Fibroblast of peridontal ligament (primary cell): ENCODE measurements at regions not wholly inside any gene's neighbourhood (a gene's known extent, or its start where the extent isn't known, plus 50 kb on each side); places are given as distances from the start of the nearest gene placed in this dataset.
"Not testable (repeated sequence)": the region's sequence is repeated elsewhere in the genome, so short reads cannot be mapped to it uniquely, and the experiment has no call there.

Experiments
- DNase-seq: peaks from one replicate; pipeline ENCODE4 v3.0.0-alpha.2; 2010; ENCODE audit errors: extremely low read depth

- not testable (repeated sequence) for DNase-seq
These were observed 309.6 kb downstream of the SPATA31A1 start for GRCh38 chr9:39665020-39665419.

GRCh38 chr9:39674437-39675210 lies 319.2 kb downstream of the SPATA31A1 start:
- DNase-seq = not testable (repeated sequence)

- not testable (repeated sequence) for DNase-seq
These were observed 319.7 kb downstream of the SPATA31A1 start for GRCh38 chr9:39675211-39675553.

GRCh38 chr9:39678534-39679263 lies 323.2 kb downstream of the SPATA31A1 start:
- DNase-seq = not testable (repeated sequence)

DNA sequence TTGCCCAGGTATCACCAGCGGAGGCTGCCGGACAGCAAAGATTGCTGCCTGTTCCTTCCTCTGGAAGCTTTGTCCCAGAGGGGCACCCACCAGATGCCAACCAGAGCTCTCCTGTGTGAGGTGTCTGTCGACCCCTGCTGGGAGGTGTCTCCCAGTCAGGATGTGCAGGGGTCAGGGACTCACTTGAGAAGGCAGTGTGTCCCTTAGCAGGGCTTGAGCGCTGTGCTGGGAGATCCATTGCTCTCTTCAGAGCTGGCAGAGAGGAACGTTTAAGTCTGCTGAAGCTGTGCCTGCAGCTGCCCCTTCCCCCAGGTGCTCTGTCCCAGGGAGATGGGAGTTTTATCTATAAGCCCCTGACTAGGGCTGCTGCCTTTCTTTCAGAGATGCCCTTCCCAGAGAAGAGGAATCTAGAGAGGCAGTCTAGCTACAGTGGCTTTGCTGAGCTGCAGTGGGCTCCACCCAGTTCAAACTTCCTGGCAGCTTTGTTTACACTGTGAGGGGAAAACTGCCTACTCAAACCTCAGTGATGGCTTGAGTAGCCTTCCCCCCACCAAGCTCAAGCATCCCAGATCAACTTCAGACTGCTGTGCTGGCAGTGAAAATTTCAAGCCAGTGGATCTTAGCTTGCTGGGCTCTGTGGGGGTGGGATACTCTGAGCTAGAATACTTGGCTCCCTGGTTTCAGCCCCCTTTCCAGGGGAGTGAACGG lies 325.4 kb downstream of the SPATA31A1 start:
- DNase-seq = not testable (repeated sequence)

DNA sequence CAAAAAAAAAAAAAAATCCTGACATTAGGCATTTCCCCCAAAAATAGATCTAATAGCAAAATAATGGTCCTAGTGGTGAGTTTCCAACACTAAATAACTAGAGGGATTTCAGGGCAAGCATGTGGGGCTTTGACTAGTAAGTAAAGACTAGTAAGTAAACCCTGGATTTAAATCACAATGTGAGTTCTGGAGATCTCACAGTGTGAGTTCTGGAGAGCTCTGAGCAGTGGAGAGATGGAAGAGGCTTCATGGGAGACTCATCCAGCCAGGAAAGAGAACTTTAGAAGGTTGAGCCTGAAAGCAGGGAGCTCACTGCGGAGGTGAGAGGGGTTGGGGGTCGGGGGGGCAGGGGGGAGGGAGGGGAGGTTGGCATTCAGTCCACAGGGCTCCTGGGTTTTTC lies 373.4 kb downstream of the SPATA31A1 start:
- DNase-seq = not testable (repeated sequence)

DNA sequence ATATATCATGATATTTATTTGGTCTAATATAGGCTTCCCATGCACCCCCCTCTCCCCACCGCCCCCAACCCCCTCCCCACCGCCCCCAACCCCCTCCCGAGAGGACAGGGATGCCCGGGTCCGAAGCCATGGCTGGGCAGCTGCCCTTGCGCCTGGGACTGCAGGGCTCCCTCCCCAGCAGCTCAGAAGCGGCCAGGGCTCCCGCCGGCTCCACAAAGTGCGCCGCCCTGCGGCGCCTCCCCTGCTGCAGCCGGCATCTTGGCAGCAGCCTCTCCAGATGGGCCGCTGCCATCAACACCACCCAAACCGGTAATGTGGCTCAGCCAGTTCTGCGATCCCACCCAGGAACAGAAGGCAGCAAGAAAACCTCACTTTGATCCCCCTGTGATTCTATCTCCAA lies 389.4 kb downstream of the SPATA31A1 start:
- not testable (repeated sequence) for DNase-seq

DNA sequence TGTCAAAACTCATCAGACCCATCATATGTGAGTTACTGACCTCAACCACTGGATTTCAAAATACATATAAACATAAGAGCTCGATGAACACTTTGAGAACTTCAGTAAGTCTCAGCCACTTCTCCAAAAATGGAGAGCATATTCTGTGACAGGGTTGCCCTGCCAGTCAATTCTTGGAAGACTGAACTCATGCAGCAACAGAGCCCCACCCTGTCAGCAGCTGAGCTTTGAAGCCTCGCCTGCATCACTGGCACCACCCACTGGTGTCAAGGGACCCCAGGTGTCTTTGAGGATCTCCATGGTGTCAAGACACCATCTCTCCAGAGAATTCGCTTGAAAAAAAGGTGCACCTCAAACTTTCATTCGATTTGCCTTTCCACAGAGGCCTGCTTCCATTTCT lies 420.1 kb downstream of the SPATA31A1 start:
- DNase-seq = not testable (repeated sequence)

GRCh38 chr9:39791356-39791755 lies 435.9 kb downstream of the SPATA31A1 start:
- DNase-seq = not testable (repeated sequence)

- not testable (repeated sequence) for DNase-seq
These were observed 442.5 kb downstream of the SPATA31A1 start for GRCh38 chr9:39797935-39798334.

DNA sequence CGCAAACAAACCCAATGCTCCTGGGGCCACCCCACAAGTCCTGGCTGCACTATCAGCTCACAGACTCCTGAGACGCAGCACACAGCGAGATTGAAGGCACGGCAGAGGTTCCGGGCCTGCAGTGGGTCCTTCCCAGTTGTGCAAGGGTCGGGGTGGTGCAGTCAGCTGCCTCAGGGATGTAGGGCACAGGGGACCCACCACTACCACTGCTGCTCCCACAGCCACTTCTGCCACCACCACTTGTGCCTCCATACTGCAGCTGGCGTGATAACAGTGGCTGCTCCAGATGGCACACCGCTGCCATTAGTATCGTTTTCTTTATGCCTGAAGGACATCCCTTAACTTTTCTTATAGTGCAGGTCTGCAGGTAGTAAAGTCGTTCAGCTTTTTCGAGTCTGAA lies 443.8 kb downstream of the SPATA31A1 start:
- DNase-seq = not testable (repeated sequence)

DNA sequence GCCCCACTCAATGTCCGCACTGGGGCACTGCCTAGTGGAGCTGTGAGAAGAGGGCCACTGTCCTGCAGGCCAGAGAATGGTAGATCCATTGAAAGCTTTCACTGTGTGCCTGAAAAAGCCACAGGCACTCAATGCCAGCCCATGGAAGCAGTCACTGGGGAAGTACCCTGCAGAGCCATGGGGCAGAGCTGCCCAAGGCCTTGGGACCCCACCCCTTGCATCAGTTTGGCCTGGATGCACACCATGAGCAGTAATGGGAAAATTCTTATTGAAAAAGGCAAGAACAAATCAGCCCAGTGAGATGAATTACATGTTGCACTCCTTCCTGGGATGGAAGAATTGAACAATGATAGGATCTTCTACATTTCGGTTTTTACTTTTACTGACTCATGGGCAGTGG lies 447.1 kb downstream of the SPATA31A1 start:
- not testable (repeated sequence) for DNase-seq

GRCh38 chr9:39809401-39810226 lies 454.1 kb downstream of the SPATA31A1 start:
- peak; percentile 6 for DNase-seq

- not testable (repeated sequence) for DNase-seq
These were observed 454.9 kb downstream of the SPATA31A1 start for GRCh38 chr9:39810401-39810800.

GRCh38 chr9:39811615-39812014 lies 456.1 kb downstream of the SPATA31A1 start:
- not testable (repeated sequence) for DNase-seq

- DNase-seq = not testable (repeated sequence)
These were observed 473.0 kb downstream of the SPATA31A1 start for GRCh38 chr9:39828457-39828856.
